Ishikawa (cell line): ENCODE measurements at regions not wholly inside any gene's neighbourhood (a gene's known extent, or its start where the extent isn't known, plus 50 kb on each side); places are given as distances from the start of the nearest gene placed in this dataset.

ENCODE experiments used
- CEBPB ChIP-seq: IDR thresholded peaks from 2 replicates; pipeline ENCODE4 v1.6.1; 2012
- CREB1 ChIP-seq: IDR thresholded peaks from 2 replicates; pipeline ENCODE4 v1.6.1; 2012; ENCODE audit warnings: low read depth
- EGR1 ChIP-seq: IDR thresholded peaks from 2 replicates; pipeline ENCODE4 v1.6.1; 2012
- EP300 ChIP-seq: IDR thresholded peaks from 2 replicates; pipeline ENCODE4 v1.6.1; 2012; ENCODE audit warnings: borderline replicate concordance
- FOXM1 ChIP-seq: IDR thresholded peaks from 2 replicates; pipeline ENCODE4 v1.6.1; 2012; ENCODE audit warnings: low read depth, borderline replicate concordance
- MAX ChIP-seq: IDR thresholded peaks from 2 replicates; pipeline ENCODE4 v1.6.1; 2012
- NFIC ChIP-seq: IDR thresholded peaks from 2 replicates; pipeline ENCODE4 v1.6.1; 2012
- RAD21 ChIP-seq: IDR thresholded peaks from 2 replicates; pipeline ENCODE4 v1.6.1; 2012; ENCODE audit warnings: low read depth
- TAF1 ChIP-seq: IDR thresholded peaks from 2 replicates; pipeline ENCODE4 v1.6.1; 2012; ENCODE audit warnings: low read depth, mild to moderate bottlenecking
- TCF12 ChIP-seq: IDR thresholded peaks from 2 replicates; pipeline ENCODE4 v1.6.1; 2012; ENCODE audit warnings: low read depth
- TEAD4 ChIP-seq: IDR thresholded peaks from 2 replicates; pipeline ENCODE4 v1.6.1; 2012
- USF1 ChIP-seq: IDR thresholded peaks from 2 replicates; pipeline ENCODE4 v1.6.1; 2012
- YY1 ChIP-seq: IDR thresholded peaks from 2 replicates; pipeline ENCODE4 v1.6.1; 2012; ENCODE audit warnings: low read depth
- ZBTB7A ChIP-seq: IDR thresholded peaks from 2 replicates; pipeline ENCODE4 v1.6.1; 2012; ENCODE audit warnings: low read depth
- TF ChIP-seq, protein P1 (sequence below): IDR thresholded peaks from 2 replicates; pipeline ENCODE4 v1.6.1; 2012; ENCODE audit warnings: low read depth, mild to moderate bottlenecking

DNA sequence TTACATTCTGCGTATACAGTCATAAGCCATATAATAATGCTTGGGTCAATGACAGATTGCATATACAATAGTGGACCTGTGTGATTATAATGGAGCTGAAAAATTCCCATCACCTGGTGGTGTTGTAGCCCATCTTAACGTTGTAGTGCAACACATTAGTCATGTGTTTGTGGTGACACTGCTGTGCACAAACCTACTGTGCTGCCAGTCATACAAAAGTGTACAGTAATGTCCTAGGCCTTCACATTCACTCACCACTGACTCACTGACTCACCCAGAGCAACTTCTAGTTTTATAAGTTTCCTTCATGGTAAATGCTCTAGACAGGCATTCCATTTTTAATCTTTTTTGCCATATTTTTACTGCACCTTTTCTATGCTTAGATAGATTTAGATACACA, 194.8 kb upstream of the SEL1L start:
- TF ChIP-seq MAX (no peak), EP300 (no peak)
- TF ChIP-seq, protein P1, sequence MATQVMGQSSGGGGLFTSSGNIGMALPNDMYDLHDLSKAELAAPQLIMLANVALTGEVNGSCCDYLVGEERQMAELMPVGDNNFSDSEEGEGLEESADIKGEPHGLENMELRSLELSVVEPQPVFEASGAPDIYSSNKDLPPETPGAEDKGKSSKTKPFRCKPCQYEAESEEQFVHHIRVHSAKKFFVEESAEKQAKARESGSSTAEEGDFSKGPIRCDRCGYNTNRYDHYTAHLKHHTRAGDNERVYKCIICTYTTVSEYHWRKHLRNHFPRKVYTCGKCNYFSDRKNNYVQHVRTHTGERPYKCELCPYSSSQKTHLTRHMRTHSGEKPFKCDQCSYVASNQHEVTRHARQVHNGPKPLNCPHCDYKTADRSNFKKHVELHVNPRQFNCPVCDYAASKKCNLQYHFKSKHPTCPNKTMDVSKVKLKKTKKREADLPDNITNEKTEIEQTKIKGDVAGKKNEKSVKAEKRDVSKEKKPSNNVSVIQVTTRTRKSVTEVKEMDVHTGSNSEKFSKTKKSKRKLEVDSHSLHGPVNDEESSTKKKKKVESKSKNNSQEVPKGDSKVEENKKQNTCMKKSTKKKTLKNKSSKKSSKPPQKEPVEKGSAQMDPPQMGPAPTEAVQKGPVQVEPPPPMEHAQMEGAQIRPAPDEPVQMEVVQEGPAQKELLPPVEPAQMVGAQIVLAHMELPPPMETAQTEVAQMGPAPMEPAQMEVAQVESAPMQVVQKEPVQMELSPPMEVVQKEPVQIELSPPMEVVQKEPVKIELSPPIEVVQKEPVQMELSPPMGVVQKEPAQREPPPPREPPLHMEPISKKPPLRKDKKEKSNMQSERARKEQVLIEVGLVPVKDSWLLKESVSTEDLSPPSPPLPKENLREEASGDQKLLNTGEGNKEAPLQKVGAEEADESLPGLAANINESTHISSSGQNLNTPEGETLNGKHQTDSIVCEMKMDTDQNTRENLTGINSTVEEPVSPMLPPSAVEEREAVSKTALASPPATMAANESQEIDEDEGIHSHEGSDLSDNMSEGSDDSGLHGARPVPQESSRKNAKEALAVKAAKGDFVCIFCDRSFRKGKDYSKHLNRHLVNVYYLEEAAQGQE = no peak

GRCh38 chr14:81729622-81730021, 196.0 kb upstream of the SEL1L start:
- no peak for TF ChIP-seq EP300
- no peak for TF ChIP-seq CREB1
- TF ChIP-seq, protein P1 = no peak

- TF ChIP-seq CEBPB (no peak), CREB1 (no peak), TCF12 (no peak), EGR1 (no peak), YY1 (no peak), TEAD4 (no peak), TAF1 (no peak), MAX (no peak), USF1 (no peak), EP300 (no peak), FOXM1 (no peak), NFIC (no peak)
- TF ChIP-seq, protein P1 = no peak
These were observed 204.3 kb upstream of the SEL1L start for GRCh38 chr14:81737938-81738337.

DNA sequence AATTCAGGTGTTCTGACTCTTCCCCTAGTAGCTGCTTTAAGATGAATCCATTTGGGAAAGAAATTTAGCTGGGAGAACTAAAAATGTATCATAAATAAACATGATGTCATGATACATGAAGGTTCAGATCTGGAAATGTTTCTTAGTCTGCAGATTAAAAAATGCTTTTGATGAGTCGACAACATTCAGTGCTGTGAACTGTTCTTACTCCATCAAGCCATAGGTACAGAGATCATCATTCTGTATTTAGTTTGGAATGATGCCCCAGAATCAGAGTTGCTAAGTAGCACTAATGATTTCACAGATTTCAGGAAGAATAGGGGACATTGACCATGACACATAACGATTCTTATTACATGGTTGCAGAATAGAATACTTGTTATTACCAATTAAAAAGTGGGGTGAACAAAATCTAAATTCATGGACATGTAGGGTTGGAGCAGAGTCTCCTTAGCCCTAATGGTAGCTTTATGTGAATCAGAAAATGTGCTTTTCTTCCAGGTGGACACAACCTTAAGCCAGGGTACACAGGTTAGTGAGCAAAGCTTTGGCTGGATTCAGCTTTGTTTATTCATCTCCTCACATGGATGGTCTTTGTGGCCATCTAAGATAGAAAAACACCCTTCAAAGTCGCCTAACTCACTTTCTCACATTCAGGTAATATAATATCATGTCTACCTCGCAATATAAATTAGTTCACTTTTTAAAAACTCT, 205.4 kb upstream of the SEL1L start:
- TF ChIP-seq TCF12 = no peak

- TF ChIP-seq RAD21 (no peak), TAF1 (no peak), NFIC (no peak), EP300 (no peak), FOXM1 (no peak), TEAD4 (no peak), EGR1 (no peak), YY1 (no peak), CREB1 (no peak), ZBTB7A (no peak), MAX (no peak), TCF12 (no peak), USF1 (no peak), CEBPB (no peak)
- TF ChIP-seq, protein P1 = no peak
These were observed 210.0 kb upstream of the SEL1L start for GRCh38 chr14:81743605-81744004.
